Hematopoietic multipotent progenitor cell treated with erythropoietin and hydrocortisone succinate and interleukin-3 and kit ligand, for 6 days (in vitro differentiated cells): ENCODE measurements at regions not wholly inside any gene's neighbourhood (a gene's known extent, or its start where the extent isn't known, plus 50 kb on each side); places are given as distances from the start of the nearest gene placed in this dataset.

Experiments used
- DNase-seq: peaks from one replicate; pipeline ENCODE4 v3.0.0-alpha.2; 2015

DNA sequence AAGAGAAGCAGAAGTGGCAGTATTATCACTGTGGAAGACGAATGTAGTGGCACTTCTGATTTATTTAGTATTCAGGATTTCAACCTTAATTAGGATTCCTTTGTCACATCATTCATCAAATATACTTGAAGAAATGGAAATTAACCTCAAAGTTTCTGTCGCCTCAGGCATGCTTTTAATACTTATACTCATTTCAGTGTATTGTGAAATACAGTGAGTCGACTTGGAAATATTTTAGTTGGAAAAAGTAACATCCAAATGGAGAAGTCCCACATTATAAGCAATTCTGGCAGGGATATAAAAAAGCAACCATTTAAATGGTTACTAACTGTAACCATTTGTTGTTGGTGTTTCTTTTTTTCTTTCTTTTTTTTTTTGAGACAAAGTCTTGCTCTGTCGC is 648.8 kb downstream of the ARL4A start:
- no peak for DNase-seq

GRCh38 chr7:13352677-13353076 is 636.8 kb downstream of the ETV1 start:
- DNase-seq = no peak

DNA sequence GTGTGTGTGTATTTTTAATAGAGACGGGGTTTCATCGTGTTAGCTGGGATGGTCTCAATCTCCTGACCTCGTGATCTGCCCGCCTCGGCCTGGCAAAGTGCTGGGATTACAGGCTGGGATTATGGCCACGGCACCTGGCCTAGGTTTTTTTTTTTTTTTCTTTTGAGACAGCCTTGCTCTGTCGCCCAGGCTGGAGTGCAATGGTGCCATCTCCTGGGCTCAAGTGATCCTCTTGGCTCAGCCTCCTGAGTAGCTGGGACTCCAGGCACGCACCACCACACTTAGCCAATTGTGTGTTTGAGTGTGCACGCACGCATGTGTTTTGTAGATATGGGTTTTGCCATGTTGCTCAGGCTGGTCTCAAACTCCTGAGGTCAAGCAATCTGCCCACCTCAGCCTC is 629.8 kb downstream of the ETV1 start:
- DNase-seq = no peak

DNA sequence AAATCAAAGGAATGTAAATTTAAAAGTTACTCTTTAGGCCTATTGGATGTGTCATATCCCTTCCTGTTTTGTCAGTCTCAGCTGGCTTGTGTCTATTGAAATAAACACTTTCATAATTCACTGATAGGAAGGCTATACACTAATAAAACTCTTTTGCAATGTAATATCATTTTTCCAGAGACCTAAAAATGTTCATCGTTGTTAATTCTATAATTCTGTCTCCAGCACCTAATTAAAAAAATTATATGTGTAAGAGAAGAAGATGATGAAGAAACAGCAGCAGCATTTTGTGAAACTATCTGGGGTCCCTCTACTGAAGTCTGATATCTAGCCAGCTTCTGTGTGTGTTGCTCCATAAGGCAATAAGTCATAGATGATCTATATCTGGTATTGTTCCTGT is 602.7 kb downstream of the ETV1 start:
- DNase-seq = no peak

DNA sequence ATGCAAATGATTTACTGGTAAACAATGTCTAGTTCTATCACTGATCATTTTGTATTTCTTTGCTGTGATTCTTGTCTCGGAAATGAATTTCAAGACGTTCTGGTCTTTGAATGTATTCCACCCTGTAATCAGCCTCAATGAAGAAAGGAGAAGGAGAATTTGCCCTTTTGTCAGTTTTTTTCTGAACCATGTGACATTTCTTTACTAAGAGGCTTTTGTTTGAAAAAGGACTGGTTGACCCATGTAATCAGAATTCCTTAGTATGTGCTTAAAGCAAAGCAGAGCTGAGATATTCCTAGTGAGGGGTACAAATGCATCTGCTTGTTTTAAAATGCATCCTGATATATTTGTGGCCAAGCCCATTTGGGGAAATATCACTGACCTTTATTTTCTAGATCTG is 581.6 kb downstream of the ETV1 start:
- DNase-seq = no peak

GRCh38 chr7:13411151-13411550 is 578.3 kb downstream of the ETV1 start:
- no peak for DNase-seq

GRCh38 chr7:13411636-13412035 is 577.8 kb downstream of the ETV1 start:
- no peak for DNase-seq

DNA sequence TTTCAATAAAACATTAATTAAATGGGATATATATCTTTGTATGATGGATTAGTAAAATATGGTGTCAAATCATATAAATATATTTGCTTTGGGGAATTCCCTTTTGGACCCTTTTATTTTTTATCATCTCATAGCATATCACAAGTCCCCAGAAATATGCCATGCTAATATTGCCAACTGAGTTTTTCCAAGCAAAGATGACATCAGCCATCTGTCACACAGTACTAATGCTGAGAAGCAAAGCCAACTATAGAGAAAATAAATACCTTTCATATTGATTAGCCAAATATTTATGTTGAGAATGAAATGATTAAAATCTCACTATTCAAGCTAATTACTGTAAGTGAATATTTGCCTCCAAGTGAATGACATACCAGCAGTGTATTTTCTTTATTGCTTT is 575.3 kb downstream of the ETV1 start:
- no peak for DNase-seq

DNA sequence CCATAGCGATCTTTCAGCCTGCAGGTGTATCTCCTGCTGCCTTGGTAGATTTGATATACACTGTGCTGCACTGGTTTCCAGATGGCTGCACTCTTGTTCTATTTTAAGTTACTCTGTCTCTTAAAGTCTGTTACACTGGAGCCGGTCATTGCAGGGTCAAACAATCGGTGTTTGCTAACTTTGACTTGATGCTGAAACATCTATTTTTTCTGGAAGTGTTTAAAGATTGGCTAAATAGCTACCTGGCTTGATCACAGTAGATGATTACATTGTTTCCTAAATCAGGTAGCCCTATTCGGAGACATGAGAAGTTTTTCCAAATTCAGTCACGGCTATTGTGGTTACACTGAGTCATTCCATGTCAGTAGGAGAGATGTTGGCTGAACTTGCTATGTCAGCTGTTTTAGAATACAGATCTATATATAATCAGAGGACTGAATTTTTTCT is 574.8 kb downstream of the ETV1 start:
- no peak for DNase-seq

GRCh38 chr7:13416071-13416470 is 573.4 kb downstream of the ETV1 start:
- no peak for DNase-seq

DNA sequence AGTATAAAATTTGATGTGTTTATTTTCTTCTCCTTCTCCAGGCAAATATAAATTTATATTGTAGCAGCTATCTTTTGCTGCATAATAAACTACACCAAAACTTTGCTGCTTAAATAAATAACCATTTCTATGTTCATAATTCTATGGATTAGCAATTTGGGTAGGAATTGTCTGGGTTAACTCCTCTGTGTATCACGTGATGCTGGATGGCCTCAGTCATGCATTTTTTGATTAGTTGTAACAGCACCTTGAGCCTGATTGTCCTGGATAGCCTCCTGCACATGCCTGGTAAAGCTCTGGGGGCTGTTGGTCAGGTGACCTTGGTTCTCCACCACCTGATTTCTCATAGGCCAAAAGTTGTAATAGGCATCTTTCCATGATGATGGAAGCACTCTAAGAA is 572.9 kb downstream of the ETV1 start:
- DNase-seq = no peak

GRCh38 chr7:13420726-13421125 is 568.7 kb downstream of the ETV1 start:
- DNase-seq = no peak

DNA sequence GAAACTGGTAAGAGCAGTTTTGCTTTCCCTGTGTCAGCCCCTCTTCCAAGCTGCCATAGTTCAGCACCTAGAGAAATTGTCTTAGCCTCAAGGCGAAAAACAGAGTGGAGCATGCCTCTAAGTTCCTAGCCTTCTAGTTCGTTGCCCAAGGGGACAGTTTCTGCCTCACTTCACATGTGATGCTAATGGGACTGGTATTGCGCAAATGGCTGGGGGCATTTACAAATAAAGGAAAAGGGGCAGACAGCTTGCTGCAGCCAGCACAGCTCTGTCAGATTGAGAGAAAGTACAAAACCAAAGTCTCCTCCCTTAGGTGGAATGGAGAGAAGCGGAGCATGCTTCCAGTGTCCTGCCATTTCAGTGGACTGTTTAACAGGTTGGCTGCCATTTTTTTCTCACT is 567.7 kb downstream of the ETV1 start:
- no peak for DNase-seq

GRCh38 chr7:13433946-13434345 is 555.5 kb downstream of the ETV1 start:
- DNase-seq = no peak

DNA sequence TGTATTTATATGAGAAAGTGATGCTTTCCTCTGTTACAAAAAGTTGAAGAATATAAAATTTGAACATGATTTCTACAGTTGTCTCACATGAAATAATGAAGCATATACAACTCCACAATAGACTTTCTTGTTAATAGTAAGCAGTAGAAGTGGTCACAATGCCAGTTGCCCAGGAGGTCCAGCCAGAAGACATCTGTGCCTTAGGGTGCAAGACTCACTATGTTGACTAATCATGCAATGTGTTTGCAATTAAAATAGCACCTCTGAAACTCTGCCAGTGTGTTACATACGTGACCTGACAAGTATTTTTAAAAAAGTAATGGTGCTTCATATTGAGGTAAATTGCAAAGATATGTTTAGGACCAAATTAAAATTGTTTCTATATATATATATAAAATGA is 547.2 kb downstream of the ETV1 start:
- no peak for DNase-seq

DNA sequence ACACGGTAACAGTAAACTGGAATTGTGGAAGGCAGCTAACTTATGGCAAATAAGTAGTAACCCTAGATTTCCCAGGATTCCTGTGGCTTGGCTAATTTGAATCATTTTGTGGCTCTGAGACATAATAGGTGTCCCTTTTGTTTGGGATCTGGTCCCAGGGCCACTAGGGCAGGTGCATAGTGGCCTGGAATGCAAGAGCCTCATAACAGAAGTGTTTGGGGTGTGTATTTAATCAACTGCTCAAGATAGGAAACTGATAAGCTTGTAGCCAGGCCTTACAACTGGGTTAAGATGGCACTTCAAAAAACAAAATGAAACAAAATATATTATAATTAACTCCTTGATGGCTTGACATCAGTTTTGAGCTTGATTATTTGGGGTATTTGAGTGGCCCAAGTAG is 541.8 kb downstream of the ETV1 start:
- DNase-seq = no peak

DNA sequence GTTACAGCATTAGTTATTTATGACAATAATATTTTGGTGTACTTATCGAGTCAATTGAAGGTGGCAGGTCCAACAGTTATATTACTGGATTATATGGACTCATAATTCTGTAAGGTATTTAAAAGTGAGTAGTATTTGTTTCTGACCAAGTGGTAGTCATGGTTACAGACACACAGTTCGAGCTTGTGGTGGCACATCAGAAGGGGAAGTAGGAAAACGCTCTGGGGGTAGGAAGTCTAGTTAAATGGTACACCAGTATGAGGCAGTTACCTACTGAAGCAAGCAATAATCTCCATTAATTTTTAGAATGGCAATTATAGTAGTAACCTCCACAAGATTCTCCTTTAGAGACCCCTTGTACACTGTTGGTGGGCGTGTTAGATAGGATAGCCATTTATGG is 541.2 kb downstream of the ETV1 start:
- no peak for DNase-seq

DNA sequence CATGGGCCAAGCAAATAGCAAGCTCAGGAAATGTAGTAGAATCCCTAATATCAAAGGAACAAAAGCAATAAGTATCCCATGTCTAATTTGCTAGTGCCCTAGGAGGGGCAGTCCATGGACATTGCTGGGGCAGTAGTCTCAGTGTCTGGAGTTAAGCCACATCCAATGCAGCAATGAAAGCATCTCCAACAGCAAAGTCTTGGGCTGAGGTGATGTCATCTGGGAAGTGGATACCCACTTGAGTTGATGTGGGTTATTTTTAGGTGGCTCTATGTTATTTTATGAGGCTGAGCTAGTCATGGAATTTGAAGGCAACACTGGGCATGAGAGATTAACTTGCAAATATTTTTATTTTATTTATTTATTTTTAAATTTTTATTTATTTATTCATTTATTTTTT is 540.0 kb downstream of the ETV1 start:
- no peak for DNase-seq

DNA sequence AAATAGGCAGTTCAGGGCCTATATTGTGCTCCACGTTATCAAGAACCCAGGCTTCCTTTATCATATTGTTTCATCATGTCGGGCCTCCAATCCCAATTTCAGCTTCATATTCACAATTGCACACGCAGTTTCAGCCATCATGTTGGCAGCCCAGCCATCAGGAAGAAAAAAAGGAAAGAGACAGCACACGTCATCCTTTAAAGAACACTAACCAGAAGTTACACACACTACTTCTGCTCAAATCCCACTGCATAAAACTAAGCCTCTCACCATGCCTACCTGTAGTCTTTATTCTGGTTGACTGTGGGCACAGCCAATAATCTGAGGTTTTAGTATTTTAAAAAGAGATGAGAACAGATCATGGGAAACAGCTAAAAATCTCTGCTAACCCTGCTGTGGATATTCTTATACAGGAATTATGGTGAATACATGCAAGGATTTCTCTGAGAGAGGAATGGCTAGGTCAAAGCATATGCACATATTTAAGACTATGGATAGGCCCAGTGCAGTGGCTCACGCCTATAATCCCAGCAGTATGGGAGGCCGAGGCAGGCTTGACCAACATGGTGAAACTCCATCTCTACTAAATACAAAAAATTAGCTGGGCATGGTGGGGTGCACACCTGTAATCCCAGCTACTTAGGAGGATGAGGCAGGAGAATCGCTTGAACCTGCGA is 534.4 kb downstream of the ETV1 start:
- DNase-seq = no peak

DNA sequence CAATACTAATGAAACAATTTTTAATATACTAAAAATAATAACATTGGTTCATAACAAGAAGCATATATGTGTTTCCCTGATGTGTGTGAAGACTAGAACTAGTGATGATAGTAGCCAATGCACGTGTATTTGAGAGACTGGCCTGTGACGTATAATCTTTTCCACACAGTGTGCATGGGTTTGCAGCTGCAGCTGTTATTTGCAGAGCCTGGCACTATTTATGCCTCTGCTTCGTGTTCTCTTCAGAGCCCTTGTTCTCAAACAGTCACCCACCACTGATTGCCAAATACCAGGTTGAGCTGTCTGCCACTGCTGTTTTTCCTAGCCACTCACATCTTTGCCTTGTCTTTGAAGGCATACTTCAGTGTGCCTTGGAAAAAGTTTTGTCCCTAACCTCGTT is 531.7 kb downstream of the ETV1 start:
- no peak for DNase-seq

DNA sequence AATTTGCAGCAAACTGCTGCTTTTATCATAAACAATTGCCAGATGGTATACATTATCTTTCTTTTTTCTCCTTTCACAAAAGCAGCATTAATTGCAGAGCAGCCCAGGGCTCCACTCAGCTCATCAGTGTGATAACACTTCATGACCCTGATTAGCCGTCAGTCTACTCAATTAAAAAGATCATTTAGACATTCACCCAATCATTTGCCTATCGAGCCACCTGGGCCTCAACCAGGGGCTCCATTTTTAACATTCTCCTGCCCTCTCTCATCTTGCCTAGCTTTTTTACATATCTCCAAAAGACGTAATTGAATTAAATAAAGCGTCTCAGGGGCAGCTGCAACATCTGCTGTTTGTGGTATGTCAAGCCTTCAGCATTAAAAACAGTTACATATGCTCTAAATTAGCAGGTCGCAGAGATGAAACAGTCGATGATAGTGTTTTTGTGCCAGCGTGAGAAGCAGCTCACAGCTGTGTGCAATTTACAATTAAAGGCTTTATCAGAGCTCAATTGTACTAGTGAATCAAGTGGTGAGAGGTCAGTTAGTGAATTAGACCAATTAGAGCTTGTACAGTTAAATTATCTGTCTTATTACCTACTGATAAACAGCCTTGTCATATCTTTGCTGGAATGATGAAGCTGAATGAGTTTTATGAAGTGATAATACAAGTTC is 522.5 kb downstream of the ETV1 start:
- DNase-seq = no peak

DNA sequence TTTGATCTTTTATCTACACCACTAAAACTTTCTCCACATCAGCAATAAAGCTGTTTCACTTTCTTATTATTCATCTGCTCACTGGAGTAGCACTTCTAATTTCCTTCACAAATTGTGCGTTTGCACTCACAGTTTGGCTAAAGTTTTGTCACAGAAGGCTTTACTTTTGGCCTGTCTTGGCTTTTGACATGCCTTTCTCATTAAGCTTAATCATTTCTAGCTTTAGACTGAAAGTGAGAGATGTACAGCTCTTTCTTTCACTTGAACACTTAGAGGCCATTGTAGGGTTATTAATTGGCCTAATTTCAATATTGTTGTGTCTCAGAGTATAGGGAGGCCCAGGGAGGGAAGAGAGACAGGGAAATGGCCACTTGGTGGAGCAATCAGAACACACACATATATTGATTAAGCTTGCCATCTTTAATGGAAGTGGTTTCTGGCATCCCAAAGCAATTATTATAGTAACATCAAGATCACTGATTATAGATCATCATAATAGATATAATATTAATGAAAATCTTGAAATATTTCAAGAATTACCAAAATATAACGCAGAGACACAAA is 512.5 kb downstream of the ETV1 start:
- no peak for DNase-seq

DNA sequence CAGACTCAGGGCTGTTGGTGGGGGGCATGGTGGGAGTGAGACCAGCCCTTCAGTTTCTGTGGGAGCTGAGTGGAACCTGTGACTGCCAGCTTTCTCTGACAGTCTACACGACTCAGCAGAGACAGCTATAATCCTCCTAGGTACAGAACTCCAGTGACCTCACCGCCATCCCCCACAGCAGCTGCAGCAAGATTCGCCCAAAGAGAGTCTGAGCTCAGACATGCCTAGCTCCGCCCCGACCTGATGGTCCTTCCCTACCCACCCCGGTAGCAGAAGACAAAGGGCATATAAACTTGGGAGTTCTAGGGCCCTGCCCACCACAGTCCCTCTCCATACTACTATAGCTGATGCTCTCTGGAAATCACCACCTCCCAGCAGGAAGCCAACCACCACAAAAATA is 500.1 kb downstream of the ETV1 start:
- no peak for DNase-seq

DNA sequence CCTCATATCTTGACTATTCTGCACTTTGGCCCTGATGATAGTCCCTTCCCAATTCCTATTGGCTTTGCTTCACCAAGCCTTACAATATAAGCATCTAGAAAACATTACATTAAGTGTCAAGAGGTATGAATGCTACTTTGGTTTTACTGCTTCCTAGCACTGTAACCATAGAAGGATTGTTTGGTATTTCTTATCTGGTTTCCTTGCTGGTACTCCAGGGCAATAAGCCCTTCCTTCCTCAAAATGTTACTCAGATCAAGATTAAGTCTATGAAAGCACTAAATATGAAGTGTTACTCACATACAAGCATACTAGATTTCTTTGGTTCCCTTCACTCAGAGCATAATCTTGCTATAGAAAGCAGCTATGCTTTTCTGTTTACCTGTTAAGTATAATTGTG is 492.5 kb downstream of the ETV1 start:
- no peak for DNase-seq

GRCh38 chr7:13508586-13508985 is 480.9 kb downstream of the ETV1 start:
- DNase-seq = no peak
